Vagina (tissue), 2 donors: ENCODE measurements at regions not wholly inside any gene's neighbourhood (a gene's known extent, or its start where the extent isn't known, plus 50 kb on each side); places are given as distances from the start of the nearest gene placed in this dataset.

Experiments used
- POLR2A ChIP-seq, 2 donors: fragments of 450-650 bp; IDR thresholded peaks; one replicate each; pipeline ENCODE4 v1.6.1; 2017; ENCODE audit warnings: antibody characterized with exemption in 2 of 2, mild to moderate bottlenecking in 2 of 2, moderate library complexity in 2 of 2
- TF ChIP-seq, protein P1 (sequence below), 3 experiments: fragments of 450-650 bp in 2 of 3; fragments of 200-600 bp in 1 of 3; sonication (generic) in 1 of 3; IDR thresholded peaks; one replicate each; pipeline ENCODE4 v1.5.1; 2017 to 2019; ENCODE audit warnings: antibody characterized with exemption in 3 of 3, mild to moderate bottlenecking in 2 of 3, moderate library complexity in 2 of 3

DNA sequence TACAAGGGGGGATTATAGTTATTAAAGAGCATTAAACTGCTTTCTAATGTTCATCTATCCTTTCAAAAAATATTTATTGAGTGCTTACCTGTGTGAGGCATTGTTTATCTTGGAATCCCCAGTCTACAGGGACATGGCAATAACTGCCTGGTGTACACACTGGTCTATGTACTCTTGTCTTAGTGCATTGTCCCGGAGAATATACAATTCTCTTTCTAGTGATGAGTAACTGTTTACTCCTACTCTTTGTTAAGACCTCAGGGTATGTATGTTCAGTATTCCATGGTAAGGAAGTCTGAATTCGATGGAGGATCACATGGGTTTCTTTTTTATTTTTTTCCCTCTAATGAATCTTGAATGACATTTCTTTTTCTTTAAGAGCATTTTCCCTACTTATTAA lies 772.4 kb upstream of the NR2F2 start:
- TF ChIP-seq, protein P1, sequence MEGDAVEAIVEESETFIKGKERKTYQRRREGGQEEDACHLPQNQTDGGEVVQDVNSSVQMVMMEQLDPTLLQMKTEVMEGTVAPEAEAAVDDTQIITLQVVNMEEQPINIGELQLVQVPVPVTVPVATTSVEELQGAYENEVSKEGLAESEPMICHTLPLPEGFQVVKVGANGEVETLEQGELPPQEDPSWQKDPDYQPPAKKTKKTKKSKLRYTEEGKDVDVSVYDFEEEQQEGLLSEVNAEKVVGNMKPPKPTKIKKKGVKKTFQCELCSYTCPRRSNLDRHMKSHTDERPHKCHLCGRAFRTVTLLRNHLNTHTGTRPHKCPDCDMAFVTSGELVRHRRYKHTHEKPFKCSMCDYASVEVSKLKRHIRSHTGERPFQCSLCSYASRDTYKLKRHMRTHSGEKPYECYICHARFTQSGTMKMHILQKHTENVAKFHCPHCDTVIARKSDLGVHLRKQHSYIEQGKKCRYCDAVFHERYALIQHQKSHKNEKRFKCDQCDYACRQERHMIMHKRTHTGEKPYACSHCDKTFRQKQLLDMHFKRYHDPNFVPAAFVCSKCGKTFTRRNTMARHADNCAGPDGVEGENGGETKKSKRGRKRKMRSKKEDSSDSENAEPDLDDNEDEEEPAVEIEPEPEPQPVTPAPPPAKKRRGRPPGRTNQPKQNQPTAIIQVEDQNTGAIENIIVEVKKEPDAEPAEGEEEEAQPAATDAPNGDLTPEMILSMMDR (IDR thresholded peaks at IDR 0.05): no peak
- no peak for TF ChIP-seq POLR2A (IDR thresholded peaks at IDR 0.05)
